HG03175 (cell line): ENCODE measurements at regions not wholly inside any gene's neighbourhood (a gene's known extent, or its start where the extent isn't known, plus 50 kb on each side); places are given as distances from the start of the nearest gene placed in this dataset.
"Not testable (repeated sequence)": the region's sequence is repeated elsewhere in the genome, so short reads cannot be mapped to it uniquely, and the experiment has no call there.

Experiments used
- ATAC-seq: cut with Tn5 transposase; IDR thresholded peaks from one replicate; pipeline ENCODE4 v1.9.1; 2021; ENCODE audit warnings: mild to moderate bottlenecking, moderate library complexity; ENCODE audit not compliant: unreplicated experiment

GRCh38 chr10:84845628-84846261, 517.4 kb downstream of the CCSER2 start:
- peak; percentile 68 for ATAC-seq

GRCh38 chr10:84846658-84847316, 518.4 kb downstream of the CCSER2 start:
- ATAC-seq, result no peak

GRCh38 chr10:84848967-84849366, 520.6 kb downstream of the CCSER2 start:
- ATAC-seq, result no peak

GRCh38 chr10:84850826-84851225, 522.4 kb downstream of the CCSER2 start:
- ATAC-seq, result no peak

GRCh38 chr10:84854439-84854838, 526.0 kb downstream of the CCSER2 start:
- ATAC-seq, result no peak

- ATAC-seq, result no peak
Observed at GRCh38 chr10:84860855-84861254, 532.5 kb downstream of the CCSER2 start.

- ATAC-seq, result no peak
Observed at GRCh38 chr10:84862551-84862950, 534.2 kb downstream of the CCSER2 start.

GRCh38 chr10:84863675-84864074, 535.3 kb downstream of the CCSER2 start:
- no peak for ATAC-seq

- no peak for ATAC-seq
Observed at GRCh38 chr10:84876116-84876999, 548.0 kb downstream of the CCSER2 start.

GRCh38 chr10:84879991-84880390, 551.6 kb downstream of the CCSER2 start:
- ATAC-seq, result no peak

- not testable (repeated sequence) for ATAC-seq
Observed at GRCh38 chr10:84881696-84882095, 553.3 kb downstream of the CCSER2 start.

GRCh38 chr10:84890706-84891105, 562.3 kb downstream of the CCSER2 start:
- no peak for ATAC-seq

GRCh38 chr10:84891631-84892030, 563.2 kb downstream of the CCSER2 start:
- ATAC-seq, result no peak

- ATAC-seq, result no peak
Observed at GRCh38 chr10:84895541-84895940, 567.2 kb downstream of the CCSER2 start.

- no peak for ATAC-seq
Observed at GRCh38 chr10:84896909-84897308, 568.5 kb downstream of the CCSER2 start.

GRCh38 chr10:84899268-84899667, 570.9 kb downstream of the CCSER2 start:
- ATAC-seq, result no peak

GRCh38 chr10:84900141-84900540, 571.8 kb downstream of the CCSER2 start:
- ATAC-seq, result no peak

- no peak for ATAC-seq
Observed at GRCh38 chr10:84901885-84902284, 573.5 kb downstream of the CCSER2 start.

- ATAC-seq, result no peak
Observed at GRCh38 chr10:84902553-84902952, 574.2 kb downstream of the CCSER2 start.

- ATAC-seq, result no peak
Observed at GRCh38 chr10:84903320-84903719, 574.9 kb downstream of the CCSER2 start.

- ATAC-seq, result no peak
Observed at GRCh38 chr10:84907461-84908009, 579.1 kb downstream of the CCSER2 start.
